ENCODE measurements at regions not wholly inside any gene's neighbourhood (a gene's known extent, or its start where the extent isn't known, plus 50 kb on each side); places are given as distances from the start of the nearest gene placed in this dataset.

DNA sequence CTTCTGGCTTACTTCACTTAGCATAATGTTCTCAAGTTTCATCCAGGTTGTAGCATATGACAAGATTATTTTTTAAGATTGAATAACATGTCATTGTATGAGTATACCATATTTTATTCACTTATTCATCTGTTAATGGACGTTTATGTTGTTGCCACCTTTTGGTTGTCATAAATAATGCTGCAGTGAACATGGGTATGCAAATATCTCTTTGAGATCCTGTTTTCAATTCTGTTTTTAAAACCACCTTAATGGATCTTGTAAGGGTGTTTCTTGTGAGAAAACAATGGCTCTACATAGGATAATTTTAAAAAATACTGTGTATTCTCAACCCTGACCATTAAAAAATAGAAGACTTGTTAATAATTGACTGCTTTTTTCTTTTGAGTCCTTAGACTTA, 290.7 kb upstream of the TMEM229A start:
- no peak for DNase-seq
- intact Hi-C loops (cut with DNase I; ENCODE audit: low total_unique reads), result no loop called here
- no peaks in the 10 kb centered on the region for H3K27me3 ChIP-seq
- no peaks in the 10 kb centered on the region for H3K36me3 ChIP-seq
- no peak overlapping the region for H3K4me3 ChIP-seq
- TF ChIP-seq, protein P1, sequence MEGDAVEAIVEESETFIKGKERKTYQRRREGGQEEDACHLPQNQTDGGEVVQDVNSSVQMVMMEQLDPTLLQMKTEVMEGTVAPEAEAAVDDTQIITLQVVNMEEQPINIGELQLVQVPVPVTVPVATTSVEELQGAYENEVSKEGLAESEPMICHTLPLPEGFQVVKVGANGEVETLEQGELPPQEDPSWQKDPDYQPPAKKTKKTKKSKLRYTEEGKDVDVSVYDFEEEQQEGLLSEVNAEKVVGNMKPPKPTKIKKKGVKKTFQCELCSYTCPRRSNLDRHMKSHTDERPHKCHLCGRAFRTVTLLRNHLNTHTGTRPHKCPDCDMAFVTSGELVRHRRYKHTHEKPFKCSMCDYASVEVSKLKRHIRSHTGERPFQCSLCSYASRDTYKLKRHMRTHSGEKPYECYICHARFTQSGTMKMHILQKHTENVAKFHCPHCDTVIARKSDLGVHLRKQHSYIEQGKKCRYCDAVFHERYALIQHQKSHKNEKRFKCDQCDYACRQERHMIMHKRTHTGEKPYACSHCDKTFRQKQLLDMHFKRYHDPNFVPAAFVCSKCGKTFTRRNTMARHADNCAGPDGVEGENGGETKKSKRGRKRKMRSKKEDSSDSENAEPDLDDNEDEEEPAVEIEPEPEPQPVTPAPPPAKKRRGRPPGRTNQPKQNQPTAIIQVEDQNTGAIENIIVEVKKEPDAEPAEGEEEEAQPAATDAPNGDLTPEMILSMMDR (IDR thresholded peaks at IDR 0.05), result no peak
- H3K27ac ChIP-seq, result no peak overlapping the region
- H3K4me1 ChIP-seq, result no peaks in the 10 kb centered on the region
- H3K9me3 ChIP-seq, result no peaks in the 10 kb centered on the region

DNA sequence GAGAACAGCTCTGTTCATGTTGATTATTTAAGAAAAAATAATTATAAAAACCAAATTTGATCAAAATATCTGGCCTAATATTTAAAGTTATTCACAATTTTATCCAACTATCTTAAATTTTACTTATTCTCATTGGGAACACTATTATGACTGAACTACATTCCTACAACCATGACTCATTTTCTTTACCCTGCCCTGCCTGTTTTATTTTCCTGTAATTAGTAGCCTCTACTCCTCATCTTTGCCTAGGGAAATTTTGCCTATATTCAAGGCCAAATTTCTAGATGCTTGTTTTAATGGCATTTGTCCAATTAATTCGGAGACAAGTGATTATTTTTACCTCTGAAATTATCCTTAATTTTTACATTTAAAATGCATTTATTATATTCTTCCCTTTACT, 289.7 kb upstream of the TMEM229A start:
- no peak overlapping the region for H3K27ac ChIP-seq
- intact Hi-C loops (cut with DNase I; ENCODE audit: low total_unique reads), result no loop called here
- H3K27me3 ChIP-seq, result no peaks in the 10 kb centered on the region
- no peaks in the 10 kb centered on the region for H3K4me1 ChIP-seq
- DNase-seq, result no peak
- TF ChIP-seq, protein P1 (IDR thresholded peaks at IDR 0.05), result no peak
- no peaks in the 10 kb centered on the region for H3K36me3 ChIP-seq
- no peak overlapping the region for H3K4me3 ChIP-seq
- no peaks in the 10 kb centered on the region for H3K9me3 ChIP-seq

DNA sequence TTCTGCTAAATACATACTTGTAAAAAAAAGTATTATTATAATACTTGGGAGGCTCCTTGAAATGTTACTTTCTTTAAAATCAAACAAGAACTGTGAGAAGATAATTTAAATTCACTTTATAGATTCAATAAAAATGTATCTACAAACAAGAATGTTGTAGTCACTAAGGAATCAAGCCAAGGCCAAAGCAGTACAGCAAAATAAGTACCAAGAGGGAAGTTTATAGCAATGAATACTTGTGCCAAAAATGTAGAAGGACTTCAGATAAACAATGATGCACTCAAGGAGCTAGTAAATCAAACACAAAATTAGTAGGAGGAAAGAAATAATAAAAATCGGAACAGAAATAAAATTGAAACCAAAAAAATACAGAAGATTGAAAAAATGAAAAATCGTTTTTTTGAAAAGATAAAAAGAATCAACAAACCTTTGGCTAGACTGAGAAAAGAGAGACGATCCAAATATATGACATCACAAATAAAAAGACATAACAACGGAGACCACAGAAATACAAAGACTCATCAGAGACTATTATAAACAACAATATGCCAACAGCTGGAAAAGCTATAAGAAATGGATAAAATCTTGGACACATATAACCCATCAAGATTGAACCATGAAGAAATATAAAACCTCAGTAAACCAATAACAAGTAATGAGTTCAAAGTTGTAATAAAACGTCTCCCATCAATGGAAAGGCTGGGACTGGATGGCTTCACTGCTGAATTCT, 286.0 kb upstream of the TMEM229A start:
- Histone ChIP-seq H3K4me3 (no peak overlapping the region), H3K9me3 (no peaks in the 10 kb centered on the region), H3K4me1 (no peaks in the 10 kb centered on the region), H3K27me3 (no peaks in the 10 kb centered on the region), H3K36me3 (no peaks in the 10 kb centered on the region), H3K27ac (no peak overlapping the region)
- no peak for DNase-seq
- TF ChIP-seq, protein P1 (IDR thresholded peaks at IDR 0.05), result no peak
- intact Hi-C loops (cut with DNase I; ENCODE audit: low total_unique reads), result no loop called here

DNA sequence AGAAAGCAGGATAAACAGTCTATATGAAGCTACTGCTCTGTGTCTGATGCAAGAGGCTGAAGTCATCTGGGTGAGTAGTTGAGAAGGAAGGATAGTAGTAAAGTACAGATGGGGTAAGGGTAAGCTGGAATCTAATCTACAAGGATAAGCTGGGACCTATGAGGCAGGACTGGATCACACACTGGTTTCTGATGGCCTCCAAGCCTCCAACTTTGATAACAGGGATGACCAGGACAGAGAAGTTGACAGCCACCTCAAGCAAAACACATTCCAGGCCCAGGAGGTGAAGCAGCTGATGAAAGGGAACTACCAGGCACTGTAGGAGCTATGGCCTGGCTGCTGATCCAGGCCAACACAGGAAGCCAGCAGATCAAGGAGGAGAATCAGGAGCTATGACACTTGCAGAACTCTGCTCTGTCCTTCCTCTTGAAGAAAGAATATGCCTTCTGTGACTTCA, 278.1 kb upstream of the TMEM229A start:
- TF ChIP-seq, protein P1 (IDR thresholded peaks at IDR 0.05), result no peak
- H3K36me3 ChIP-seq, result no peaks in the 10 kb centered on the region
- no peak overlapping the region for H3K4me3 ChIP-seq
- intact Hi-C loops (cut with DNase I; ENCODE audit: low total_unique reads), result no loop called here
- DNase-seq, result no peak
- no peaks in the 10 kb centered on the region for H3K9me3 ChIP-seq
- H3K27me3 ChIP-seq, result no peaks in the 10 kb centered on the region
- no peak overlapping the region for H3K27ac ChIP-seq
- H3K4me1 ChIP-seq, result no peaks in the 10 kb centered on the region

DNA sequence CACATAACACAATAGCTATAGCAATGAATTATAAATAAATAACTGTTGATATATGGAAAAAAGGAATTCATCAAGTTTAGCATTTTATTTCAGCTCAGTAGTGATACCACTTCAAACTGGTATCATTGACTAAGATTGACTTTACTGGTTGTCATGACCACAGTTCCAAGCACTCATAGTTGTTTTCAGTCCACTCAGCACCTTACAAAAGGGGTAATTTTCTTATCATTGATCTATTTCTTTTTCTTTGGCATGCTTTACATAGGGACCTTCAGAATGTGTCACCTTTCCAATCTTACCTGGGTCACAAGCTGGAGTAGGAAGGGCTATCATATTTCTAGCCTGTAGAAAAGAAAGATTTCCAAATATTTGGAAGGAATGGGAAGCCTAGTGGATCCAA, 275.5 kb upstream of the TMEM229A start:
- no peaks in the 10 kb centered on the region for H3K9me3 ChIP-seq

More for the DNA sequence above, 275.5 kb upstream of the TMEM229A start:
- H3K27me3 ChIP-seq, result no peaks in the 10 kb centered on the region
- TF ChIP-seq, protein P1 (IDR thresholded peaks at IDR 0.05), result no peak
- H3K4me1 ChIP-seq, result no peaks in the 10 kb centered on the region
- no peak for DNase-seq
- intact Hi-C loops (cut with DNase I; ENCODE audit: low total_unique reads), result no loop called here
- H3K36me3 ChIP-seq, result no peaks in the 10 kb centered on the region
- H3K4me3 ChIP-seq, result no peak overlapping the region
- no peak overlapping the region for H3K27ac ChIP-seq
